GM10266 (cell line): ENCODE measurements at regions not wholly inside any gene's neighbourhood (a gene's known extent, or its start where the extent isn't known, plus 50 kb on each side); places are given as distances from the start of the nearest gene placed in this dataset.

ENCODE experiments used
- DNase-seq: peaks from one replicate; pipeline ENCODE4 v3.0.0; 2012; ENCODE audit errors: extremely low spot score
- TF ChIP-seq, protein P1 (sequence below): IDR thresholded peaks from 2 replicates; pipeline ENCODE4 v1.5.1; 2012; ENCODE audit warnings: mild to moderate bottlenecking, low read depth; ENCODE audit not compliant: control insufficient read depth, insufficient read depth; ENCODE audit errors: missing control alignments

GRCh38 chr7:101688183-101688831, 59.2 kb upstream of the MYL10 start:
- peak; percentile 83 for DNase-seq
- TF ChIP-seq, protein P1, sequence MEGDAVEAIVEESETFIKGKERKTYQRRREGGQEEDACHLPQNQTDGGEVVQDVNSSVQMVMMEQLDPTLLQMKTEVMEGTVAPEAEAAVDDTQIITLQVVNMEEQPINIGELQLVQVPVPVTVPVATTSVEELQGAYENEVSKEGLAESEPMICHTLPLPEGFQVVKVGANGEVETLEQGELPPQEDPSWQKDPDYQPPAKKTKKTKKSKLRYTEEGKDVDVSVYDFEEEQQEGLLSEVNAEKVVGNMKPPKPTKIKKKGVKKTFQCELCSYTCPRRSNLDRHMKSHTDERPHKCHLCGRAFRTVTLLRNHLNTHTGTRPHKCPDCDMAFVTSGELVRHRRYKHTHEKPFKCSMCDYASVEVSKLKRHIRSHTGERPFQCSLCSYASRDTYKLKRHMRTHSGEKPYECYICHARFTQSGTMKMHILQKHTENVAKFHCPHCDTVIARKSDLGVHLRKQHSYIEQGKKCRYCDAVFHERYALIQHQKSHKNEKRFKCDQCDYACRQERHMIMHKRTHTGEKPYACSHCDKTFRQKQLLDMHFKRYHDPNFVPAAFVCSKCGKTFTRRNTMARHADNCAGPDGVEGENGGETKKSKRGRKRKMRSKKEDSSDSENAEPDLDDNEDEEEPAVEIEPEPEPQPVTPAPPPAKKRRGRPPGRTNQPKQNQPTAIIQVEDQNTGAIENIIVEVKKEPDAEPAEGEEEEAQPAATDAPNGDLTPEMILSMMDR: peak; percentile 93

DNA sequence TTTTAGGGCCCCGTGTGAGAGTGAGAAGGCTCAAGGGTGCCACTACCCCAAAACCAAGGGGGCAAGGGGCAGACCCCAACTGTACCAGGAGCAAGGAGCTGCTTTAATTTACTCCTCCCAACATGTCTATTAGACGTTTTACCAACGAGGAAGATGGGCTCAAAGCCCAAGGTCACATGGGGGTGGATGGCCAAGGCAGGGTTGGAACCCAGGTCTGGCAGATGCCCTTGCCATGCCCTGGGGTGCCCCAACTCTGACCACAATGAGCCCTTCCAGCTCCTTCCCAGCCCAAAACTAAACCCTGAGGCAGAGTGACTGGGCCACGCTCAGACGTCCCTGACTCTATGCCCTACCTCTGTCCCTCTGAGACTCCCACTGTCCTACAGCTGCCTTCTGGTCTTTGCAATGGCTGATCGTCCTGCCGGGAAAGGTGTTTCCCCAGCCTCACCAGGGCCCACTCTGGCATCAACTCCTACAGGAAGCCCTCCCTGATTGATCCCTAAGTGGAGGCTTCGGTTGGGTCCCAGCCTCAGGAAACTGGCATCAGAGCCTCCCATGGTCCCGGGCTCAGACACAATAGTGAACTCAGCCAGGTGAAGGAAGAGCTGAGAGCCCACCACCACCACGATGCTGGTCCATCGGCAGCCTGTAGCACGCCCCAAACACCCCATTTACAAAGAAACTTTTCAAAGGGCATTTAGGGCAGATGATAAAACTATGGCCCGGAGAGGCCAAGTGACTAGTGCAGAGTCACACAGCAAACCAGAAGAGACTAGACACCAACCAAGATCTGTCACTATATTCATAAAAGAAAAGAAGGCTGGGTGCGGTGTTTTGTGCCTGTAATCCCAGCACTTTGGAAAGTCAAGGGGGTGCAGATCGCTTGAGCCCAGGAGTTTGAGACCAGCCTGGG, 60.2 kb upstream of the MYL10 start:
- DNase-seq: no peak
- TF ChIP-seq, protein P1: no peak

DNA sequence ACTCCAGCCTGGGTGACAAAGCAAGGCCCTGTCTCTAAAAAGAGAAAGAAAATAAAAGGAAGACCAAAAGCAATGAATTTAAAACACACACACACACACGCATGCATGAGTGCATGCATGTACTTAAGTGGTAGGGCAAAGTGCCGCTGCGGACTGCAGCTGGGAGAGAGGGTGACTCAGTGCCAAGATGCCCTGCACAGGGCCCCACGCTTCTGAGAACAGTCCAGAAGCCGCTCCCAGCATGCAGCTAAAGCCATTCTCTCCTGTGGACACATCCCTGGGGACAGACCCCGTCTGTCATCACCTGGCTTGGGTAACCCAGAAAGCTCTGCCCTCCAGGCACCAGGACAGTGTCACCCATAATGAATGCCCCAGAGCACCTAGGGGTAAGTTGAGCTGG, 61.0 kb upstream of the MYL10 start:
- TF ChIP-seq, protein P1: no peak
- DNase-seq: no peak

DNA sequence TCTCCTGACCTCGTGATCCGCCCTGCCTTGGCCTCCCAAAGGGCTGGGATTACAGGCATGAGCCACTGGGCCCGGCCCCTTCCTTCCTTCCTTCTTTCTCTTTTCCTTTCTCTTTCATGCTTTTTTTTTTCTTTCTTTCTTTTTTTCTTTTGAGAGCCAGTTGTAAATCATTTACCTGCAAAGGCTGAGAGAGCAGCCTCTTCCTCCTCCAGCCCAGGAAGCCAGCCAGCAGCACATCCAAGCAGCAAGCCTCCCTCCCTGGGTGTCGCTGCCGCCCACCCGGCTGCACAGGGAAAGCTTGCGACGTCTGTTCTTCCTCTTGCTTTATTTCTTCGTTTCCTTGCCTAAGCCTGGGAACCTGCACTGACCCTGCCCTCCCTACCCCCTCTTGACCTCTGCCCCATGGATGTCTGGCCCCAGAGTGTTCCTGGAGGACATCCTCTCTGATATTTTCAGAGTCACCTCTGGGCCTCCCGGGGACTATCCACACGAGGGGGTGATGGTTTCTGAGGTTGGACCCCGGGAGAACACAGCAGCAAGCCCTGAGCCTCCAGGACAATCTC, 62.8 kb upstream of the MYL10 start:
- DNase-seq: peak; percentile 42
- TF ChIP-seq, protein P1: no peak

- TF ChIP-seq, protein P1: no peak
- DNase-seq: no peak
These were observed 64.5 kb upstream of the MYL10 start for GRCh38 chr7:101693498-101694091.

DNA sequence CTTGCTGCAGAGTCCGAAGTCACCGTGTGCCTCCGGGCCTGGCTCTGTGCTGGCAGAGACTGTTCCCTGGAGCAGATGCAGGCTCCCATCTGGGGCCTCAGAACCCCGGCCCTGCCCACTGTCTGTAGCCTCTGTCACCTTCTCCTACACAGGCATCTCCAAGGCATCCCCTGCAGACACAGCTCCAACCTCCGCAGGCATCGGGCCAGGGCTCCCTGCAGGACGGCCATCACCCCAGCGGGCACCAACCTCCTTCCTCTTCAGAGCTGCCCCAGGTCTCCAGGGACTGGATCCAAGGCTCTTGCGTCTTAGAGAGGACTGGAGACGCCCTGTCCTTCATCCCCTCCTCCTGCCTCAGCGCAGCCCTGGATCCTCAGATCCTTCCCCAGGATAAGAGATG, 69.9 kb upstream of the MYL10 start:
- no peak for DNase-seq
- TF ChIP-seq, protein P1: no peak
